Stimulated activated CD4-positive, alpha-beta T cell treated with anti-CD3 and anti-CD28 coated beads, Interleukin-2, amount 100 ng/mL, for 24 hours (primary cell): ENCODE measurements at regions not wholly inside any gene's neighbourhood (a gene's known extent, or its start where the extent isn't known, plus 50 kb on each side); places are given as distances from the start of the nearest gene placed in this dataset.

Source experiments
- DNase-seq, 2 donors: peaks; one replicate each; pipeline ENCODE4 v3.0.0-alpha.2; 2020

- no peak for DNase-seq
These were observed 128.4 kb upstream of the CAMK1G start for GRCh38 chr1:209455145-209455544.

- DNase-seq = no peak
These were observed 127.7 kb upstream of the CAMK1G start for GRCh38 chr1:209455661-209456358.

GRCh38 chr1:209456878-209457277 is 126.6 kb upstream of the CAMK1G start:
- no peak for DNase-seq

- no peak for DNase-seq
These were observed 126.0 kb upstream of the CAMK1G start for GRCh38 chr1:209457401-209458125.

- DNase-seq = no peak
These were observed 124.6 kb upstream of the CAMK1G start for GRCh38 chr1:209458921-209459320.

GRCh38 chr1:209461168-209461567 is 122.3 kb upstream of the CAMK1G start:
- no peak for DNase-seq

- DNase-seq = no peak
These were observed 121.1 kb upstream of the CAMK1G start for GRCh38 chr1:209462433-209462832.

- DNase-seq = no peak
These were observed 120.1 kb upstream of the CAMK1G start for GRCh38 chr1:209463441-209463840.

GRCh38 chr1:209473025-209473424 is 110.5 kb upstream of the CAMK1G start:
- DNase-seq = no peak

- no peak for DNase-seq
These were observed 103.2 kb upstream of the CAMK1G start for GRCh38 chr1:209480345-209480744.

GRCh38 chr1:209483691-209484090 is 99.8 kb upstream of the CAMK1G start:
- no peak for DNase-seq

GRCh38 chr1:209484429-209484828 is 99.1 kb upstream of the CAMK1G start:
- no peak for DNase-seq

- no peak for DNase-seq
These were observed 98.3 kb upstream of the CAMK1G start for GRCh38 chr1:209485167-209485566.

- no peak for DNase-seq
These were observed 97.8 kb upstream of the CAMK1G start for GRCh38 chr1:209485751-209486150.

- DNase-seq = no peak
These were observed 96.5 kb upstream of the CAMK1G start for GRCh38 chr1:209486861-209487593.

- no peak for DNase-seq
These were observed 93.5 kb upstream of the CAMK1G start for GRCh38 chr1:209490013-209490412.

- DNase-seq = no peak
These were observed 92.5 kb upstream of the CAMK1G start for GRCh38 chr1:209491031-209491430.

- no peak for DNase-seq
These were observed 92.0 kb upstream of the CAMK1G start for GRCh38 chr1:209491496-209491895.

GRCh38 chr1:209491897-209492296 is 91.6 kb upstream of the CAMK1G start:
- DNase-seq = no peak

GRCh38 chr1:209493559-209493958 is 90.0 kb upstream of the CAMK1G start:
- no peak for DNase-seq

GRCh38 chr1:209497729-209498128 is 85.8 kb upstream of the CAMK1G start:
- DNase-seq = no peak

GRCh38 chr1:209500993-209501392 is 82.5 kb upstream of the CAMK1G start:
- no peak for DNase-seq

GRCh38 chr1:209503196-209503595 is 80.3 kb upstream of the CAMK1G start:
- DNase-seq = no peak

GRCh38 chr1:209504571-209504970 is 78.9 kb upstream of the CAMK1G start:
- no peak for DNase-seq
